Common myeloid progenitor, CD34-positive (primary cell): ENCODE measurements at regions not wholly inside any gene's neighbourhood (a gene's known extent, or its start where the extent isn't known, plus 50 kb on each side); places are given as distances from the start of the nearest gene placed in this dataset.
"Not testable (repeated sequence)": the region's sequence is repeated elsewhere in the genome, so short reads cannot be mapped to it uniquely, and the experiment has no call there.

Experiments
- CTCF ChIA-PET: fragments of 350-600 bp; sonication (Branson Sonifier 250); formaldehyde crosslinking; loops from one replicate; lab custom pipeline; 2021; ENCODE audit warnings: antibody characterized with exemption; lab: Charles Lee
- POLR2A ChIA-PET: fragments of 350-600 bp; sonication (Branson Sonifier 250); formaldehyde crosslinking; loops from one replicate; lab custom pipeline; 2021; ENCODE audit warnings: antibody characterized with exemption; lab: Charles Lee
- DNase-seq, 3 donors: peaks; one replicate each; pipeline versions ENCODE4 v3.0.0 to v3.0.0-alpha.2; 2013
- H3K27ac ChIP-seq, 2 experiments: 1 replicate in 1 of 2; 2 replicates in 1 of 2; pipeline ENCODE4 v1.7.0; 2013; ENCODE audit warnings: inconsistent platforms in 2 of 2, low read length in 2 of 2, mild to moderate bottlenecking in 2 of 2, low read depth in 1 of 2, moderate library complexity in 1 of 2; ENCODE audit not compliant: severe bottlenecking in 2 of 2, insufficient read depth in 1 of 2, poor library complexity in 1 of 2
- H3K27me3 ChIP-seq, 5 experiments: replicated peaks in 2 of 5; 1 replicate in 3 of 5; 2 replicates in 2 of 5; pipeline versions ENCODE4 v1.6.1 to v1.7.0; 2013; ENCODE audit warnings: low read length in 4 of 5, mild to moderate bottlenecking in 2 of 5, moderate library complexity in 2 of 5, inconsistent platforms in 1 of 5; ENCODE audit not compliant: insufficient read depth in 5 of 5, control insufficient read depth in 4 of 5
- H3K36me3 ChIP-seq, 4 experiments: 1 replicate in 2 of 4; 2 replicates in 2 of 4; pipeline versions ENCODE4 v1.6.1 to v1.7.0; 2013; ENCODE audit warnings: low read length in 3 of 4, control low read depth in 1 of 4, mild to moderate bottlenecking in 1 of 4; ENCODE audit not compliant: control insufficient read depth in 4 of 4, insufficient read depth in 4 of 4
- H3K4me1 ChIP-seq, 4 experiments: 1 replicate in 3 of 4; 2 replicates in 1 of 4; pipeline versions ENCODE4 v1.6.1 to v1.7.1; 2013; ENCODE audit warnings: low read length in 3 of 4, mild to moderate bottlenecking in 3 of 4, control low read depth in 1 of 4, inconsistent platforms in 1 of 4, moderate library complexity in 1 of 4; ENCODE audit not compliant: control insufficient read depth in 4 of 4, insufficient read depth in 4 of 4; ENCODE audit errors: control extremely low read depth in 1 of 4
- H3K4me3 ChIP-seq, 7 experiments: 1 replicate in 4 of 7; 2 replicates in 3 of 7; pipeline versions ENCODE4 v1.5.1 to v1.7.0; 2013; ENCODE audit warnings: mild to moderate bottlenecking in 7 of 7, low read length in 6 of 7, moderate library complexity in 6 of 7, inconsistent platforms in 2 of 7, low read depth in 2 of 7, control low read depth in 1 of 7; ENCODE audit not compliant: insufficient read depth in 4 of 7, control insufficient read depth in 1 of 7; ENCODE audit errors: extremely low read depth in 1 of 7
- H3K9me3 ChIP-seq, 5 experiments: 1 replicate in 4 of 5; 2 replicates in 1 of 5; pipeline versions ENCODE4 v1.6.1 to v1.7.1; 2013; ENCODE audit warnings: low read length in 4 of 5, mild to moderate bottlenecking in 2 of 5, inconsistent platforms in 1 of 5, low read depth in 1 of 5, moderate library complexity in 1 of 5; ENCODE audit not compliant: control insufficient read depth in 4 of 5, insufficient read depth in 2 of 5; ENCODE audit errors: control extremely low read depth in 1 of 5
- WGBS: methylation state at CpG from one replicate; pipeline ENCODE4 v1.1.5; 2013; ENCODE audit not compliant: insufficient coverage; 5-methylcytosine and 5-hydroxymethylcytosine counted together

GRCh38 chr12:9415898-9416297, 191.8 kb downstream of the KLRB1 start:
- POLR2A ChIA-PET, H3K36me3 ChIP-seq, H3K9me3 ChIP-seq, H3K27me3 ChIP-seq, H3K27ac ChIP-seq, CTCF ChIA-PET, DNase-seq, H3K4me3 ChIP-seq: not testable (repeated sequence)
- H3K4me1 ChIP-seq = peaks cover 0 to 16% (median 9%) of the 10 kb centered on the region in 4 experiments
- no CpG with 5 or more reads among the region's 3 CpGs for WGBS

- peaks cover 0 to 16% (median 9%) of the 10 kb centered on the region in 4 experiments for H3K4me1 ChIP-seq
- H3K36me3 ChIP-seq, H3K27me3 ChIP-seq, H3K4me3 ChIP-seq, CTCF ChIA-PET, H3K9me3 ChIP-seq, POLR2A ChIA-PET, H3K27ac ChIP-seq, DNase-seq: not testable (repeated sequence)
- WGBS = 87% methylated on average over 7 of the region's 7 CpGs
Measured at GRCh38 chr12:9413862-9414261, 193.9 kb downstream of the KLRB1 start.

GRCh38 chr12:9412459-9412858, 195.3 kb downstream of the KLRB1 start:
- POLR2A ChIA-PET, H3K9me3 ChIP-seq, H3K4me3 ChIP-seq, H3K27me3 ChIP-seq, CTCF ChIA-PET, DNase-seq, H3K36me3 ChIP-seq, H3K27ac ChIP-seq: not testable (repeated sequence)
- H3K4me1 ChIP-seq = peaks cover 0 to 16% (median 9%) of the 10 kb centered on the region in 4 experiments
- WGBS = 88% methylated on average over 1 of the region's 3 CpGs

GRCh38 chr12:9411616-9412268, 196.0 kb downstream of the KLRB1 start:
- DNase-seq, H3K36me3 ChIP-seq, H3K9me3 ChIP-seq, POLR2A ChIA-PET, CTCF ChIA-PET, H3K4me3 ChIP-seq, H3K27me3 ChIP-seq, H3K27ac ChIP-seq: not testable (repeated sequence)
- peaks cover 0 to 16% (median 9%) of the 10 kb centered on the region in 4 experiments for H3K4me1 ChIP-seq
- WGBS = 76% methylated on average over 5 of the region's 7 CpGs

GRCh38 chr12:9407425-9407748, 199.2 kb upstream of the PZP start:
- 93% methylated on average over 4 of the region's 4 CpGs for WGBS
- H3K27me3 ChIP-seq, H3K4me3 ChIP-seq, H3K27ac ChIP-seq, H3K36me3 ChIP-seq, H3K9me3 ChIP-seq, CTCF ChIA-PET, DNase-seq, POLR2A ChIA-PET, H3K4me1 ChIP-seq: not testable (repeated sequence)

- Histone ChIP-seq H3K27me3 (no peaks in the 10 kb centered on the region), H3K9me3 (no peaks in the 10 kb centered on the region), H3K27ac (no peak overlapping the region), H3K4me1 (no peaks in the 10 kb centered on the region), H3K36me3 (no peaks in the 10 kb centered on the region), H3K4me3 (no peak overlapping the region)
- WGBS = 95% methylated on average over 8 of the region's 46 CpGs
- ChIA-PET CTCF (no interaction called here), POLR2A (no interaction called here)
- DNase-seq = no peak
Measured at GRCh38 chr12:9406564-9407424, 198.6 kb upstream of the PZP start.

GRCh38 chr12:9405886-9406563, 197.8 kb upstream of the PZP start:
- ChIA-PET CTCF (no interaction called here), POLR2A (no interaction called here)
- Histone ChIP-seq H3K27ac (no peak overlapping the region), H3K9me3 (no peaks in the 10 kb centered on the region), H3K4me1 (no peaks in the 10 kb centered on the region), H3K36me3 (no peaks in the 10 kb centered on the region), H3K4me3 (no peak overlapping the region), H3K27me3 (no peaks in the 10 kb centered on the region)
- WGBS = no CpG with 5 or more reads among the region's 25 CpGs
- DNase-seq = no peak
